SJSA1 (cell line): ENCODE measurements at regions not wholly inside any gene's neighbourhood (a gene's known extent, or its start where the extent isn't known, plus 50 kb on each side); places are given as distances from the start of the nearest gene placed in this dataset.

Experiments
- DNase-seq, 2 experiments: peaks; one replicate each; pipeline ENCODE4 v3.0.0-alpha.2; 2015 to 2020; ENCODE audit warnings: low spot score in 2 of 2, low read depth in 1 of 2
- H3K27ac ChIP-seq: fragments of 250-450 bp; sonication (Bioruptor Pico); 2 replicates; pipeline ENCODE4 v1.5.1; 2020; ENCODE audit warnings: mild to moderate bottlenecking, moderate library complexity
- H3K27me3 ChIP-seq: fragments of 250-450 bp; sonication (Bioruptor Pico); replicated peaks from 2 replicates; pipeline ENCODE4 v1.5.1; 2020; ENCODE audit warnings: mild to moderate bottlenecking, moderate library complexity
- H3K36me3 ChIP-seq: fragments of 250-450 bp; sonication (Bioruptor Pico); 2 replicates; pipeline ENCODE4 v1.5.1; 2020; ENCODE audit warnings: mild to moderate bottlenecking
- H3K4me1 ChIP-seq: fragments of 250-450 bp; sonication (Bioruptor Pico); replicated peaks from 2 replicates; pipeline ENCODE4 v1.6.1; 2021; ENCODE audit warnings: mild to moderate bottlenecking
- H3K4me3 ChIP-seq: fragments of 250-450 bp; sonication (Bioruptor Pico); 2 replicates; pipeline ENCODE4 v1.5.1; 2020; ENCODE audit warnings: mild to moderate bottlenecking
- H3K9me3 ChIP-seq: fragments of 250-450 bp; sonication (Bioruptor Pico); replicated peaks from 2 replicates; pipeline ENCODE4 v1.5.1; 2020; ENCODE audit warnings: mild to moderate bottlenecking

DNA sequence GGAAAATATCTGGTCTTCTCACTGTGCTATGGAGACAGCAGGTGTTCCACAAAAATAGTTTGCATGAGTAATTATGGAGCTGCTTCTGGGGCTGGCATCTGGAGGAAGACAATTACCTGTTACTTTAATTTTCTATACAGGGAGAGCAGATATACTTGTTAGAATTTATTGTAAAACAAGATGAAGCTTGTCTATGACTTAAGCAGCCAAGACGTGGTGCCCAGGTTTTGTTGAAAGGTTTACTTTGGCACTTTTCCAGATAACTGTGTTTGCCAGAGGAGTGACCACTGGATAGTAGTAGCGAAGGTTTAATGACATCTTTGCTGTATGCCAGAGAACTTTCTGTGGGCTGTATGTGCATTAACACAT lies 134.5 kb upstream of the KL start:
- H3K27ac ChIP-seq = no peak overlapping the region
- no peaks in the 10 kb centered on the region for H3K4me1 ChIP-seq

DNA sequence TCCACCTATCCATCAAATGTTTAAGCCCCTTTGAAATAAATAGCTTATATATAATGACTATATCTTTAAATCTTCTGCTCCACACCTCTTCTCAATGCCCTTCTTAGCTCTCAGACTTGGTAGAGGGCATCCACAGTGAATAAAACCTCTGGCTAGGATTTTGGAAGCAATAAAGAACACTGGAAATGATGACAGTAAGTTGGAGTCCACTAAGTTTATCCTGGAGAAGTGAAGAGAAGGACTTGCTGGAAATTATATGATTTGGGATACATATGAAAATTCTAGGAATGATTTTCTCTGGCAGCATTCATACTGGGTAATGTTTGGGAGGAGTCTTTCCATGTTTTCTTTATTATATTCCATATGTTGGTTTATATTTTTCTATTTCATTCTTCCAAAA lies 133.5 kb upstream of the KL start:
- Histone ChIP-seq H3K4me1 (no peaks in the 10 kb centered on the region), H3K27me3 (no peaks in the 10 kb centered on the region), H3K4me3 (no peak overlapping the region), H3K27ac (no peak overlapping the region), H3K9me3 (no peaks in the 10 kb centered on the region), H3K36me3 (no peaks in the 10 kb centered on the region)
- DNase-seq = no peak

More for the DNA sequence above, 134.5 kb upstream of the KL start:
- Histone ChIP-seq H3K36me3 (no peaks in the 10 kb centered on the region), H3K9me3 (no peaks in the 10 kb centered on the region), H3K4me3 (no peak overlapping the region), H3K27me3 (no peaks in the 10 kb centered on the region)
- DNase-seq = no peak

DNA sequence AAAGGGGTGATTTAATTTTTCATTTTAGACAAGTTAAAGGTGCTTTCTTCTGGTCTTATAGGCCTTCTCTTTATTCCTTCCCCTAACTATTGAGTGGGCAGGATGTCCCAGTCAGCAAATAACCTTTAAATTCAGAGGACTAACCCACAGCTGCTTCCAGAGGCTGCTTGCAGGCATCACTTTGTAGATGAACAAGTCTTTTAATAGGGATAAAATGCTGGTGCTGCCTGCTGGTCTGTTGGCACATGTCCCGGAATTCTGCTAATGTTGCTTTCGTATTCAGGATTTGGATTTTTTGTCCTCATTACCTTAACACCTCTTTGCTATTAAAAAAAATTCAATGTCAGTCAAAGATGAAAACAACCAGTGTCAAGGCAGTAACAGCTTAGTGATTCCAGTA lies 132.7 kb upstream of the KL start:
- Histone ChIP-seq H3K4me3 (no peak overlapping the region), H3K36me3 (no peaks in the 10 kb centered on the region), H3K27ac (no peak overlapping the region), H3K4me1 (no peaks in the 10 kb centered on the region), H3K9me3 (no peaks in the 10 kb centered on the region), H3K27me3 (no peaks in the 10 kb centered on the region)
- no peak for DNase-seq

DNA sequence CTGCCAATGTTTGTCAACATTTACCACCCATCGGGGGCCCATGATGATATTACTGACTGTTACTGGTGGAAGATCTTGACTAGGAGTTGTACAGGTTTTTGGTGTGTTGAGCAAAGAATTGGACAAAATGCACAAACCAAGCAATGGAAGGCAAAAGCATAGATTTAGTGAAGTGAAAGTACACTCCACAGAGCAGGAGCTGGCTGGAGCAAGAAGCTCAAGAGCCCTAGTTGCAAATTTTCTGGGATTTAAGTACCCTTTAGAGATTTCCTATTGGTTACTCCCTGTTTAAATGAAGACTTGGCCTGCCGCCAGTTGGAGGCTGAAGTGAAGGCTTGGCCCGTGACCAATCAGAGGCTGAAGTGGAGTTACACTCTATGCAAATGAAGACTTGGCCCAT lies 128.6 kb upstream of the KL start:
- Histone ChIP-seq H3K27ac (no peak overlapping the region), H3K27me3 (no peaks in the 10 kb centered on the region), H3K36me3 (no peaks in the 10 kb centered on the region), H3K9me3 (no peaks in the 10 kb centered on the region), H3K4me3 (no peak overlapping the region), H3K4me1 (no peaks in the 10 kb centered on the region)
- no peak for DNase-seq

DNA sequence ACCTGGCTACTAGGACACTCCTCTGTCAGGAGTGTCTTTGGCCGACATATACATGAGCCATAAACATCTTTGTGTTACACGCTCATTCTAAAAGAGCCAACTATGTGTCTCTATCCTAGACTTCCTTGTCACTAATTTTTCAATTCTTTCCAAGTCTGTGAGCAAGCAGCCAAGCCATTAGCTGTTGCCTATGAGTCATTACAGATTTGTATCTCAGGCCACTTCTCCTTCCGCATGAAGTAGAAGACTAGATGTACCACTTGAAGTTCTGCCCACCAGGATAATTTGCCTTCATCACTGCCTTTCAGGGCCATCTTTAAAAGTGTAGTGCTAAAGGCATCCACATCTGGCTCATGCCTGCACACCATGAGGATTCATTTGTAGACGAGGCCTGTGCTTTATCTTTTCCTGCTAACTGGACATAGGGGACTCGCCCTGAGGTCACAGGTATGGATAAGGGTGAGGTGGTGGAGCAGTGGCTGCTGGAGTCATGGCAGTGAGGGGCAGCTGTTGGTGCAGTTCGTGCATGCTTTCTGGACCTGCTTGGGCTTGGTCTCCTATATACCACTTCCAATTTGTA lies 126.1 kb upstream of the KL start:
- no peak for DNase-seq
- Histone ChIP-seq H3K9me3 (no peaks in the 10 kb centered on the region), H3K36me3 (no peaks in the 10 kb centered on the region), H3K27ac (no peak overlapping the region), H3K27me3 (no peaks in the 10 kb centered on the region), H3K4me1 (no peaks in the 10 kb centered on the region), H3K4me3 (no peak overlapping the region)

DNA sequence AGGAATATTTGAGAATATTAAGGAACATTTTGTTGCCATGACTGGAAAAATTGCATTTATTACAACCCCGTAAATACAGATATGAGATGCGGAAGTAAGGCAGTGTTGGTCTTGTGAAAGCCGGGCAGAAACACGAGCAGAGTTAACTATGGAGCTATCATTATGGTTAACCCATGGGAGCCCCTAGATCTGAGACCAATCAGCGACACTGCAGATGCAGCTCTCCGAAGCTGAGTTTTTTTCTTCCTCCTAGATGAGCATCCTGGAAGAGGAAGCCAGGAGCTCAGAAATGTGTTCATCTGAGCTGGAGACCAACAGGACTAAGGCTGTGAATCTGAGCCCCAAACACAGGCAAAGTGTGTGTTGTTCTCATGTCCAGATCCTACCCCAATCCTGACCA lies 123.0 kb upstream of the KL start:
- Histone ChIP-seq H3K4me1 (no peaks in the 10 kb centered on the region), H3K36me3 (no peaks in the 10 kb centered on the region), H3K27ac (no peak overlapping the region), H3K4me3 (no peak overlapping the region), H3K27me3 (no peaks in the 10 kb centered on the region), H3K9me3 (no peaks in the 10 kb centered on the region)
- no peak for DNase-seq

DNA sequence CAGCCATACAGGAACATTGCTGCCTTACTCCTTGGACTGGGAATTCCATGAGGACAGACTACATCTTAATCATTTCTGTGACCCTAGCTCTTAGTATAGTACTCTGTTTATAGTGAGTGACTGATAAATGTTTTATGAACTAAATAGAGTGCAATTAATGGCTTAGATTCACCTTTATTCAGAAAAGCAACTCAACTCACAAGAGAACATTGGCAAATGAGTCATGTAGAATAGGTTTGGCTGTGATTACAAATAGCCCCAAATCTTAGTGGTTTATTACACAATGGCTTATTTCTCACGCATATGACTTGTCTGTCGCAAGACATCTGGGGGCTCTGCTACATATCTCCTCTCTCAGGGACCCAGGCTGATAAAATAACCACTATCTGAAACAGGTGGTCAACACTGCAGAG lies 121.6 kb upstream of the KL start:
- H3K27me3 ChIP-seq = no peaks in the 10 kb centered on the region
- no peak overlapping the region for H3K4me3 ChIP-seq
- DNase-seq = no peak
- H3K9me3 ChIP-seq = no peaks in the 10 kb centered on the region
- no peaks in the 10 kb centered on the region for H3K36me3 ChIP-seq
- H3K4me1 ChIP-seq = no peaks in the 10 kb centered on the region
- H3K27ac ChIP-seq = no peak overlapping the region

- Histone ChIP-seq H3K27me3 (no peaks in the 10 kb centered on the region), H3K36me3 (no peaks in the 10 kb centered on the region), H3K9me3 (no peaks in the 10 kb centered on the region), H3K27ac (no peak overlapping the region), H3K4me3 (no peak overlapping the region), H3K4me1 (no peaks in the 10 kb centered on the region)
- no peak for DNase-seq
Measured at GRCh38 chr13:32895296-32895695, 120.9 kb upstream of the KL start.

DNA sequence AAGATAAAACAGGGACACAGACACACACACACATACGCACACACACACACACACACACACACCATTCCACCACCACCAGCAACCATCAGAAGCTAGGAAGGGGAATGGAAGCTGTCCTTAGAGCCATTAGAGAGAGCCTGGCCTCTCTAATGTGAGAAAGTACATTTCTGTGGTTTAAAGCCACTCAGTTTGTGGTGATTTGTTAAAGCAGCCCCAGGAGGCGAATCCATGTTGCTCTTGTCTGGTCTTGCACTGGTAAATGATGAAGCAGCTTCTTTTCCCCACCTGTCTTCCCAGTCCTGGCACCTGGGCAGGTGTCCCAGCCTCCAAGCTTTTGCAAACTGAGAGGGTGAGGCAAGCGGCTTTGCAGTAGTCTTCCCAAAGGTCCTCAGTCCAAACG lies 118.9 kb upstream of the KL start:
- Histone ChIP-seq H3K9me3 (no peaks in the 10 kb centered on the region), H3K4me3 (no peak overlapping the region), H3K27ac (no peak overlapping the region), H3K36me3 (no peaks in the 10 kb centered on the region), H3K27me3 (no peaks in the 10 kb centered on the region), H3K4me1 (no peaks in the 10 kb centered on the region)
- no peak for DNase-seq

DNA sequence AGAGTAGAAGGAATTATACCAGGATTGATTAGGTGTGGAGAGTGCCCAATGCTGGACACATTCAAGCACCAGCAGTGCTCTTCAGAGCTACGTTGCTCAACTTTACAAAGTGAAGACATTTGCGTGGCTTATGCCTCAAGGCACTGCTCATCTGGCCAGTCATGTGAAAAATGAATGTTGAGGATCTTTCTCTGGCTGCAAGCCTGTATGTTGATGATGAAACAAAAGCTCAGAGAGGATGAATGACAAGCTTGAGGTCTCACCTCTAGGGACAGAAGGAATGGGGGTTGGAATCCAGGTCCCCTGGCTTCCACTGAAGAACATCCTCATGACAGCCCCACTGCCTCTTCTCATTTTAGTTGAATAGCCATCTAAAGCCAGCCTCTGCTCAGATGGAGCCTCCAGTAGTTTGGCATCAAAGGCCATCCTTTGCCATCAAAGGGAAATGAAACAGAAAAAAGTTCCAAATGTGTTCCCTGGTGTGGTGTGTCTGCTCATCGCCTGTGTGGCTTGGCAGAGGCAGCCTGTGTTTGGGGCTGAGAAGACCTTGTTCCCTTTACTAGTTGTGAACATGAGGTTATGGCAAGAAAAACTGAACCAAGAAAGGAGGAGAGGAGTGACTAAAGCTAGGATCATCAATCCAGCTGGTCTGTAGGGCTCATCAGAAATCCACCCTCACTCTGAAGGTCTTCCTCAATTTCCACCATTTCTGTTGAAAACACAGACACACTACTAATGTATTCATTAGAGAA lies 114.0 kb upstream of the KL start:
- Histone ChIP-seq H3K27ac (no peak overlapping the region), H3K4me3 (no peak overlapping the region), H3K4me1 (peaks cover 4% of the 10 kb centered on the region; the same call in 1 of the 2 replicates), H3K9me3 (no peaks in the 10 kb centered on the region), H3K27me3 (no peaks in the 10 kb centered on the region), H3K36me3 (no peaks in the 10 kb centered on the region)
- no peak for DNase-seq

- H3K27me3 ChIP-seq = no peaks in the 10 kb centered on the region
- peaks cover 4% of the 10 kb centered on the region; the same call in 1 of the 2 replicates for H3K4me1 ChIP-seq
- DNase-seq = no peak
- H3K36me3 ChIP-seq = no peaks in the 10 kb centered on the region
- H3K9me3 ChIP-seq = no peaks in the 10 kb centered on the region
- no peak overlapping the region for H3K4me3 ChIP-seq
- H3K27ac ChIP-seq = no peak overlapping the region
Measured at GRCh38 chr13:32902874-32903273, 113.3 kb upstream of the KL start.

DNA sequence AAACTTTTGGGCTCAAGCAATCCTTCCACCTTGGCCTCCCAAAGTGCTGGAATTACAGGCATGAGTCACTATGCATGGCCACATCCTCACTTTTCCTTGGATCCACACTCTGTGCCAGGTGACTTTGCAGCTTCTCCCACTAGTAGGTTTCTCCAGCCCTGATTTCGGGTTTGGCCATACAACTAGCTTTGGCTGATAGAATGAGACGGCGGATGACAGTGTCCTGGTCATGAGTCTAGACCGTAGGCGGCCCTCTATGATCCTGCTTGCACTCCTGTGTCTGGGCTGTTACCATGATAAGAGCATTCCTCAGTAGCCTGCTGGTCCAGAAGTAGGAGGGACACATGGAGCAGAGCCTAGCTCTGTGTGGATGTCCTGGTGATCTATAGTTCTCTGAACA lies 112.5 kb upstream of the KL start:
- H3K9me3 ChIP-seq = no peaks in the 10 kb centered on the region
- no peak for DNase-seq
- peaks cover 4% of the 10 kb centered on the region; the same call in 1 of the 2 replicates for H3K4me1 ChIP-seq
- H3K27me3 ChIP-seq = no peaks in the 10 kb centered on the region
- H3K4me3 ChIP-seq = no peak overlapping the region
- H3K27ac ChIP-seq = no peak overlapping the region
- no peaks in the 10 kb centered on the region for H3K36me3 ChIP-seq

DNA sequence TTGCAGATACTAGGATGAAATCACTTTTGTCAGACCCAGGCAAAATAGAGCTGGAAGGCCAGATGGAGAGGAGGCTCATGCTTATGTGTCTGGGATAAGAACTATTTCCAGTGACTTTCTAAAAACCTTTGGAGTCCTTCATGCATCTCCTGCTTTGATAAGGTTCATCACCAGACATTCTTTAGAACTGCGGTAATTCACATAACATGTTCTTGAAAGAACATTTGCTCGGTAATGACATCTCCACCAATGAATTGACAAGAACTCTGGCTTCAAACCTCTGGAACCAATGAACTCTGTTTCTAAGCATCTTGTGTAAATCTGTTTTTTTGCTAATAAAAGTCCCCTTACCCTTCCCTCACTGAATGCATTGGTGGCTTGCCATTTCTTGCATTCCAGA lies 112.0 kb upstream of the KL start:
- DNase-seq = no peak
- no peaks in the 10 kb centered on the region for H3K36me3 ChIP-seq

GRCh38 chr13:32905063-32905863 lies 111.0 kb upstream of the KL start:
- Histone ChIP-seq H3K4me3 (no peak overlapping the region), H3K27me3 (no peaks in the 10 kb centered on the region), H3K27ac (no peak overlapping the region), H3K4me1 (peaks cover 4% of the 10 kb centered on the region; the same call in 1 of the 2 replicates), H3K9me3 (no peaks in the 10 kb centered on the region), H3K36me3 (no peaks in the 10 kb centered on the region)
- DNase-seq = no peak

More for the DNA sequence above, 112.0 kb upstream of the KL start:
- Histone ChIP-seq H3K4me1 (peaks cover 4% of the 10 kb centered on the region; the same call in 1 of the 2 replicates), H3K9me3 (no peaks in the 10 kb centered on the region), H3K27me3 (no peaks in the 10 kb centered on the region), H3K27ac (no peak overlapping the region), H3K4me3 (no peak overlapping the region)
